ENCODE measurements at regions not wholly inside any gene's neighbourhood (a gene's known extent, or its start where the extent isn't known, plus 50 kb on each side); places are given as distances from the start of the nearest gene placed in this dataset.

DNA sequence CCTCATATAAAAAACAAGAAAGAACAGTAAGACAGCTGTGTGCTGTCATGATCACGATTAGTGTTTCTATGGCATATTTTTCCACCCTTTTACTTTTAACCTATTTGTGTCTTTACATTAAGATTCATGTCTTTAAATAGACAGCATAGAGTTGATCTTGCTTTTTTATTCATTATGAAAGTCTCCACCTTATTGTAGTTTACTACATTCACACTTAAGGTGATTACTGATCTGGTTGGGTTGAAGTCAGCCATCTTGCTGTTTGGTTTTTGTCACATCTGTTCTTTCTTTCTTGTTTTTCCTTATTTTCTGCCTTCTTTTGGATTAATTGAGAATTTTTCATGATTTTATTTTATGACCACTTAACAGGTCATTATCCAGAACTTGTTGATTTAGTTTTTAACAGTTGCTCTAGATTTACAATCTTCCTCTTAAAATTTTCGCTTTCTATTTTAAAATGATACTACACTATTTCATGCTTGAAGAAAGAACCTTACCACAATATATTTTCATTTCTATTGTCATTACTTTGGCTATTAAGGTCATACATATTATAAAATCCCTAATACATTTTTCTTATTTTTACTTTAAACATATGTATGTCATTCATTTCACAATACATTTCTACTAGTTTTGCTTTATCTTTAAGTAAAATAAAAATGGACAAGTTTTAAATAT is 292.5 kb downstream of the SH3GL2 start:
- H2AK9ac ChIP-seq (replicated peaks; ENCODE audit: low read depth, low read length, poor library complexity), result no peak overlapping the region
- H3K4me2 ChIP-seq (ENCODE audit: low read depth, low read length), result no peak overlapping the region
- no peak overlapping the region for H2BK120ac ChIP-seq (ENCODE audit: low read depth, low read length)
- in situ Hi-C loops (cut with MboI; ENCODE audit: low sequenced_read_pairs), result no loop called here
- no peak overlapping the region for H4K5ac ChIP-seq (ENCODE audit: low read depth, low read length)
- no peak overlapping the region for H3K9ac ChIP-seq (ENCODE audit: low read depth, low read length)
- no CpG with 5 or more reads among the region's 2 CpGs for WGBS, 2 experiments (ENCODE audit: extremely low coverage in 2 of 2, insufficient read length in 1 of 2)
- H3K36me3 ChIP-seq (ENCODE audit: control insufficient read depth, insufficient read depth, low read length), result no peaks in the 10 kb centered on the region
- H2BK5ac ChIP-seq (ENCODE audit: low read depth, low read length, poor library complexity, severe bottlenecking), result no peak overlapping the region
- H3K9me1 ChIP-seq (ENCODE audit: insufficient read depth, low read length), result no peaks in the 10 kb centered on the region
- no peak overlapping the region for H2BK20ac ChIP-seq (ENCODE audit: low read depth, low read length)
- H4K20me1 ChIP-seq (ENCODE audit: insufficient read depth, low read length), result no peaks in the 10 kb centered on the region
- ChIA-PET CTCF (no interaction called here), POLR2A (ENCODE audit: unreplicated experiment) (no interaction called here)
- DNase-seq (no peak), ATAC-seq (ENCODE audit: low read depth) (no peak)
- H3K18ac ChIP-seq (ENCODE audit: low read depth, low read length), result no peak overlapping the region
- no peak overlapping the region for H2AFZ ChIP-seq (replicated peaks; ENCODE audit: low read length, poor library complexity)
- H3K9me3 ChIP-seq (ENCODE audit: control insufficient read depth, insufficient read depth, low read length), result no peaks in the 10 kb centered on the region
- BruUV-seq (replicated peaks), result no TSS peak
- no peak overlapping the region for H3K4me3 ChIP-seq (ENCODE audit: insufficient read depth, low read depth, low read length)
- H3K4me1 ChIP-seq (ENCODE audit: control insufficient read depth, insufficient read depth, low read length), result no peaks in the 10 kb centered on the region
- H2BK15ac ChIP-seq (ENCODE audit: low read depth, low read length), result no peak overlapping the region
- no peak overlapping the region for H4K8ac ChIP-seq (ENCODE audit: low read depth in 2 of 2, low read length in 2 of 2)
- TF ChIP-seq RFX5 (IDR thresholded peaks at IDR 0.05; ENCODE audit: low read depth, low read length) (no peak), CEBPB (IDR thresholded peaks at IDR 0.05; ENCODE audit: low read depth, low read length) (no peak), RAD21 (IDR thresholded peaks at IDR 0.05; ENCODE audit: low read length) (no peak), CHD1 (IDR thresholded peaks at IDR 0.05; ENCODE audit: low read depth, low read length) (no peak), BHLHE40 (IDR thresholded peaks at IDR 0.05; ENCODE audit: low read depth, low read length) (no peak), MAFK (IDR thresholded peaks at IDR 0.05; ENCODE audit: low read depth, low read length) (no peak), RCOR1 (IDR thresholded peaks at IDR 0.05; ENCODE audit: insufficient replicate concordance, low read length) (no peak), NFE2L2 (IDR thresholded peaks at IDR 0.05; ENCODE audit: low read depth, low read length) (no peak), POLR2A (IDR thresholded peaks at IDR 0.05; ENCODE audit: low read depth, low read length) (no peak), MAZ (IDR thresholded peaks at IDR 0.05; ENCODE audit: borderline replicate concordance, low read depth, low read length) (no peak), MXI1 (IDR thresholded peaks at IDR 0.05; ENCODE audit: borderline replicate concordance, low read depth, low read length) (no peak), FOS (IDR thresholded peaks at IDR 0.05; ENCODE audit: low read depth, low read length) (no peak)
- TF ChIP-seq, protein P1, sequence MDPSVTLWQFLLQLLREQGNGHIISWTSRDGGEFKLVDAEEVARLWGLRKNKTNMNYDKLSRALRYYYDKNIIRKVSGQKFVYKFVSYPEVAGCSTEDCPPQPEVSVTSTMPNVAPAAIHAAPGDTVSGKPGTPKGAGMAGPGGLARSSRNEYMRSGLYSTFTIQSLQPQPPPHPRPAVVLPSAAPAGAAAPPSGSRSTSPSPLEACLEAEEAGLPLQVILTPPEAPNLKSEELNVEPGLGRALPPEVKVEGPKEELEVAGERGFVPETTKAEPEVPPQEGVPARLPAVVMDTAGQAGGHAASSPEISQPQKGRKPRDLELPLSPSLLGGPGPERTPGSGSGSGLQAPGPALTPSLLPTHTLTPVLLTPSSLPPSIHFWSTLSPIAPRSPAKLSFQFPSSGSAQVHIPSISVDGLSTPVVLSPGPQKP (IDR thresholded peaks at IDR 0.05; ENCODE audit: borderline replicate concordance, low read depth, low read length), result no peak
- TF ChIP-seq, protein P2, sequence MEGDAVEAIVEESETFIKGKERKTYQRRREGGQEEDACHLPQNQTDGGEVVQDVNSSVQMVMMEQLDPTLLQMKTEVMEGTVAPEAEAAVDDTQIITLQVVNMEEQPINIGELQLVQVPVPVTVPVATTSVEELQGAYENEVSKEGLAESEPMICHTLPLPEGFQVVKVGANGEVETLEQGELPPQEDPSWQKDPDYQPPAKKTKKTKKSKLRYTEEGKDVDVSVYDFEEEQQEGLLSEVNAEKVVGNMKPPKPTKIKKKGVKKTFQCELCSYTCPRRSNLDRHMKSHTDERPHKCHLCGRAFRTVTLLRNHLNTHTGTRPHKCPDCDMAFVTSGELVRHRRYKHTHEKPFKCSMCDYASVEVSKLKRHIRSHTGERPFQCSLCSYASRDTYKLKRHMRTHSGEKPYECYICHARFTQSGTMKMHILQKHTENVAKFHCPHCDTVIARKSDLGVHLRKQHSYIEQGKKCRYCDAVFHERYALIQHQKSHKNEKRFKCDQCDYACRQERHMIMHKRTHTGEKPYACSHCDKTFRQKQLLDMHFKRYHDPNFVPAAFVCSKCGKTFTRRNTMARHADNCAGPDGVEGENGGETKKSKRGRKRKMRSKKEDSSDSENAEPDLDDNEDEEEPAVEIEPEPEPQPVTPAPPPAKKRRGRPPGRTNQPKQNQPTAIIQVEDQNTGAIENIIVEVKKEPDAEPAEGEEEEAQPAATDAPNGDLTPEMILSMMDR (conservative IDR thresholded peaks at IDR 0.05; ENCODE audit: low read depth, low read length), result no peak
- TF ChIP-seq, protein P3, sequence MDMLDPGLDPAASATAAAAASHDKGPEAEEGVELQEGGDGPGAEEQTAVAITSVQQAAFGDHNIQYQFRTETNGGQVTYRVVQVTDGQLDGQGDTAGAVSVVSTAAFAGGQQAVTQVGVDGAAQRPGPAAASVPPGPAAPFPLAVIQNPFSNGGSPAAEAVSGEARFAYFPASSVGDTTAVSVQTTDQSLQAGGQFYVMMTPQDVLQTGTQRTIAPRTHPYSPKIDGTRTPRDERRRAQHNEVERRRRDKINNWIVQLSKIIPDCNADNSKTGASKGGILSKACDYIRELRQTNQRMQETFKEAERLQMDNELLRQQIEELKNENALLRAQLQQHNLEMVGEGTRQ (IDR thresholded peaks at IDR 0.05; ENCODE audit: low read depth, low read length), result no peak
- H3K14ac ChIP-seq (replicated peaks; ENCODE audit: low read depth, low read length), result no peak overlapping the region
- H3K27me3 ChIP-seq (ENCODE audit: control insufficient read depth, insufficient read depth, low read length), result no peaks in the 10 kb centered on the region
- dilution Hi-C loops (cut with HindIII; ENCODE audit: low sequenced_read_pairs, unreplicated experiment), result no loop called here
- intact Hi-C loops (cut with micrococcal nuclease), result no loop called here
- H3K79me1 ChIP-seq (ENCODE audit: low read depth in 1 of 2, low read length in 2 of 2), result no peaks in the 10 kb centered on the region
- no peak overlapping the region for H3K4ac ChIP-seq (ENCODE audit: low read depth, low read length)
- no peak overlapping the region for H3K27ac ChIP-seq (ENCODE audit: insufficient read depth, low read length)
- no peak overlapping the region for H4K91ac ChIP-seq (ENCODE audit: insufficient read depth, low read depth, low read length)
- no peak overlapping the region for H3K56ac ChIP-seq (ENCODE audit: extremely low read depth, insufficient read depth, low read length)
- H3K23ac ChIP-seq (ENCODE audit: low read depth, low read length), result no peak overlapping the region
- no peak overlapping the region for H2AK5ac ChIP-seq (ENCODE audit: low read depth, low read length)
